Kidney (tissue), 13 donors: ENCODE measurements at regions not wholly inside any gene's neighbourhood (a gene's known extent, or its start where the extent isn't known, plus 50 kb on each side); places are given as distances from the start of the nearest gene placed in this dataset.

Experiments
- DNase-seq, 5 donors: peaks; one replicate each; pipeline ENCODE4 v3.0.0-alpha.2; 2013 to 2020
- FAIRE-seq: peaks from 2 replicates; lab custom pipeline; 2012; peaks lifted over from hg19 to GRCh38; lab: Jason Lieb, UNC
- H3K27ac ChIP-seq, 2 donors: one replicate each; pipeline ENCODE4 v1.7.0; 2013; ENCODE audit warnings: low read depth in 2 of 2, low read length in 2 of 2, inconsistent platforms in 1 of 2
- H3K27me3 ChIP-seq: one replicate; pipeline ENCODE4 v1.7.1; 2013; ENCODE audit warnings: low read length, inconsistent platforms; ENCODE audit not compliant: control insufficient read depth, insufficient read depth
- H3K36me3 ChIP-seq, 3 donors: one replicate each; pipeline versions ENCODE4 v1.7.0 to v1.7.1; 2013; ENCODE audit warnings: low read length in 3 of 3, control low read depth in 1 of 3, inconsistent platforms in 1 of 3; ENCODE audit not compliant: insufficient read depth in 3 of 3, control insufficient read depth in 2 of 3
- H3K4me1 ChIP-seq, 3 donors: one replicate each; pipeline versions ENCODE4 v1.7.0 to v1.7.1; 2013; ENCODE audit warnings: low read length in 3 of 3, inconsistent platforms in 1 of 3, low read depth in 1 of 3; ENCODE audit not compliant: control insufficient read depth in 2 of 3, insufficient read depth in 2 of 3
- H3K4me3 ChIP-seq, 3 donors: one replicate each; pipeline versions ENCODE4 v1.7.0 to v1.8.1; 2013; ENCODE audit warnings: low read length in 3 of 3, control low read depth in 1 of 3, inconsistent platforms in 1 of 3
- H3K9ac ChIP-seq, 3 donors: one replicate each; pipeline versions ENCODE4 v1.7.0 to v1.7.1; 2013; ENCODE audit warnings: low read length in 3 of 3, control low read depth in 1 of 3, inconsistent platforms in 1 of 3
- H3K9me3 ChIP-seq, 3 donors: one replicate each; pipeline versions ENCODE4 v1.7.0 to v1.7.1; 2013; ENCODE audit warnings: low read length in 3 of 3, control low read depth in 1 of 3, inconsistent platforms in 1 of 3; ENCODE audit not compliant: control insufficient read depth in 2 of 3, insufficient read depth in 1 of 3
- CTCF ChIP-seq: IDR thresholded peaks from 3 replicates; pipeline ENCODE4 v1.5.1; 2012; ENCODE audit warnings: mild to moderate bottlenecking, moderate library complexity, borderline replicate concordance; ENCODE audit not compliant: insufficient read depth; ENCODE audit errors: extremely low read depth
- intact Hi-C: fragments of 100-400 bp; cut with DNase I; formaldehyde crosslinking; loops from one replicate; pipeline ENCODE4 v1.11.1; 2022
- donor health status: control.
- donor health status: control.
- donor health status: control.
- donor health status: control.
- donor health status: control.
- donor health status: DM: yes; HTN: yes; CAD: no.
- donor health status: Normal renal cell carcinoma (clear cell type).

- DNase-seq (peak in 3 of 5 donors; percentile 22 to 74 (median 71)), FAIRE-seq (no peak)
- intact Hi-C loops = no loop called here
- H3K4me3 ChIP-seq = no peak overlapping the region
- H3K36me3 ChIP-seq = no peaks in the 10 kb centered on the region
- H3K4me1 ChIP-seq = no peaks in the 10 kb centered on the region
- TF ChIP-seq CTCF = no peak
- no peak overlapping the region for H3K27ac ChIP-seq
- H3K9ac ChIP-seq = no peak overlapping the region
- no peaks in the 10 kb centered on the region for H3K9me3 ChIP-seq
- H3K27me3 ChIP-seq = no peaks in the 10 kb centered on the region
These were observed 372.4 kb downstream of the MAT2B start for GRCh38 chr5:163877865-163878264.

- no peak for TF ChIP-seq CTCF
- Histone ChIP-seq H3K4me1 (no peaks in the 10 kb centered on the region), H3K9me3 (no peaks in the 10 kb centered on the region), H3K9ac (no peak overlapping the region), H3K27me3 (no peaks in the 10 kb centered on the region), H3K36me3 (no peaks in the 10 kb centered on the region), H3K4me3 (no peak overlapping the region), H3K27ac (no peak overlapping the region)
- intact Hi-C loops = no loop called here
- DNase-seq (no peak), FAIRE-seq (no peak)
These were observed 373.1 kb downstream of the MAT2B start for GRCh38 chr5:163878490-163878889.

GRCh38 chr5:163880302-163880701 is 374.9 kb downstream of the MAT2B start:
- Histone ChIP-seq H3K9me3 (no peaks in the 10 kb centered on the region), H3K27ac (no peak overlapping the region), H3K27me3 (no peaks in the 10 kb centered on the region), H3K4me3 (no peak overlapping the region), H3K36me3 (no peaks in the 10 kb centered on the region), H3K9ac (no peak overlapping the region), H3K4me1 (no peaks in the 10 kb centered on the region)
- DNase-seq = peak in 2 of 5 donors; percentile 37 to 40
- intact Hi-C loops = no loop called here
- TF ChIP-seq CTCF = no peak
- no peak for FAIRE-seq

- no peak for DNase-seq
- no peak for TF ChIP-seq CTCF
These were observed 379.7 kb downstream of the MAT2B start for GRCh38 chr5:163885117-163885516.

More at GRCh38 chr5:163885117-163885516, 379.7 kb downstream of the MAT2B start:
- H3K27me3 ChIP-seq = no peaks in the 10 kb centered on the region
- no peaks in the 10 kb centered on the region for H3K4me1 ChIP-seq
- H3K9me3 ChIP-seq = no peaks in the 10 kb centered on the region
- no peak overlapping the region for H3K9ac ChIP-seq
- no peak overlapping the region for H3K4me3 ChIP-seq
- intact Hi-C loops = no loop called here
- H3K27ac ChIP-seq = no peak overlapping the region
- no peaks in the 10 kb centered on the region for H3K36me3 ChIP-seq
- FAIRE-seq = no peak
